ENCODE measurements at regions not wholly inside any gene's neighbourhood (a gene's known extent, or its start where the extent isn't known, plus 50 kb on each side); places are given as distances from the start of the nearest gene placed in this dataset.

- TF ChIP-seq EZH2phosphoT487 (IDR thresholded peaks at IDR 0.05; ENCODE audit: borderline replicate concordance, low read length), result no peak
- no peak for TF ChIP-seq CTCF (IDR thresholded peaks at IDR 0.05; ENCODE audit: low read depth, low read length, poor library complexity, severe bottlenecking)
- Histone ChIP-seq H3F3A (ENCODE audit: control insufficient read depth, insufficient read depth) (no peaks in the 10 kb centered on the region), H3K4me2 (ENCODE audit: low read length) (no peak overlapping the region), H3K9me3 (ENCODE audit: control insufficient read depth, insufficient read depth, low read length) (no peaks in the 10 kb centered on the region), H3K4me1 (ENCODE audit: control insufficient read depth, low read length) (no peaks in the 10 kb centered on the region), H4K20me1 (ENCODE audit: control insufficient read depth, insufficient read depth, low read depth, low read length) (no peaks in the 10 kb centered on the region), H3K9me2 (replicated peaks; ENCODE audit: control insufficient read depth, low read length) (no peaks in the 10 kb centered on the region), H3K4me3 (ENCODE audit: low read length) (no peak overlapping the region), H3K79me2 (ENCODE audit: control insufficient read depth, low read length) (no peaks in the 10 kb centered on the region), H3K27ac (ENCODE audit: low read depth, low read length) (no peak overlapping the region), H3K27me3 (ENCODE audit: control insufficient read depth, low read length) (no peaks in the 10 kb centered on the region), H3K36me3 (ENCODE audit: control insufficient read depth, low read length) (no peaks in the 10 kb centered on the region)
Observed at GRCh38 chr3:153840487-153840886, 280.7 kb upstream of the ARHGEF26 start.

- Histone ChIP-seq H3K4me3 (ENCODE audit: low read length) (no peak overlapping the region), H3K4me2 (ENCODE audit: low read length) (no peak overlapping the region), H3K27me3 (ENCODE audit: control insufficient read depth, low read length) (no peaks in the 10 kb centered on the region), H3K36me3 (ENCODE audit: control insufficient read depth, low read length) (no peaks in the 10 kb centered on the region), H3K27ac (ENCODE audit: low read depth, low read length) (no peak overlapping the region), H3K9me2 (replicated peaks; ENCODE audit: control insufficient read depth, low read length) (no peaks in the 10 kb centered on the region), H3K9me3 (ENCODE audit: control insufficient read depth, insufficient read depth, low read length) (no peaks in the 10 kb centered on the region), H4K20me1 (ENCODE audit: control insufficient read depth, insufficient read depth, low read depth, low read length) (no peaks in the 10 kb centered on the region), H3K4me1 (ENCODE audit: control insufficient read depth, low read length) (no peaks in the 10 kb centered on the region), H3F3A (ENCODE audit: control insufficient read depth, insufficient read depth) (no peaks in the 10 kb centered on the region), H3K79me2 (ENCODE audit: control insufficient read depth, low read length) (no peaks in the 10 kb centered on the region)
- TF ChIP-seq CTCF (IDR thresholded peaks at IDR 0.05; ENCODE audit: low read depth, low read length, poor library complexity, severe bottlenecking), result no peak
Observed at GRCh38 chr3:153843994-153844393, 277.2 kb upstream of the ARHGEF26 start.

- Histone ChIP-seq H3K4me1 (ENCODE audit: control insufficient read depth, low read length) (no peaks in the 10 kb centered on the region), H3K9me2 (replicated peaks; ENCODE audit: control insufficient read depth, low read length) (no peaks in the 10 kb centered on the region), H3K27ac (ENCODE audit: low read depth, low read length) (no peak overlapping the region), H3K4me2 (ENCODE audit: low read length) (no peak overlapping the region), H3K36me3 (ENCODE audit: control insufficient read depth, low read length) (no peaks in the 10 kb centered on the region), H3F3A (ENCODE audit: control insufficient read depth, insufficient read depth) (no peaks in the 10 kb centered on the region), H3K9me3 (ENCODE audit: control insufficient read depth, insufficient read depth, low read length) (no peaks in the 10 kb centered on the region), H3K79me2 (ENCODE audit: control insufficient read depth, low read length) (no peaks in the 10 kb centered on the region), H3K27me3 (ENCODE audit: control insufficient read depth, low read length) (no peaks in the 10 kb centered on the region), H4K20me1 (ENCODE audit: control insufficient read depth, insufficient read depth, low read depth, low read length) (no peaks in the 10 kb centered on the region), H3K4me3 (ENCODE audit: low read length) (no peak overlapping the region)
- TF ChIP-seq EZH2phosphoT487 (IDR thresholded peaks at IDR 0.05; ENCODE audit: borderline replicate concordance, low read length) (no peak), CTCF (IDR thresholded peaks at IDR 0.05; ENCODE audit: low read depth, low read length, poor library complexity, severe bottlenecking) (no peak)
Observed at GRCh38 chr3:153845311-153845710, 275.9 kb upstream of the ARHGEF26 start.

GRCh38 chr3:153848702-153849101 lies 272.5 kb upstream of the ARHGEF26 start:
- H4K20me1 ChIP-seq (ENCODE audit: control insufficient read depth, insufficient read depth, low read depth, low read length), result no peaks in the 10 kb centered on the region
- TF ChIP-seq EZH2phosphoT487 (IDR thresholded peaks at IDR 0.05; ENCODE audit: borderline replicate concordance, low read length), result no peak
- TF ChIP-seq CTCF (IDR thresholded peaks at IDR 0.05; ENCODE audit: low read depth, low read length, poor library complexity, severe bottlenecking), result no peak

More at GRCh38 chr3:153848702-153849101, 272.5 kb upstream of the ARHGEF26 start:
- H3K9me3 ChIP-seq (ENCODE audit: control insufficient read depth, insufficient read depth, low read length), result no peaks in the 10 kb centered on the region
- no peaks in the 10 kb centered on the region for H3K9me2 ChIP-seq (replicated peaks; ENCODE audit: control insufficient read depth, low read length)
- H3K4me3 ChIP-seq (ENCODE audit: low read length), result no peak overlapping the region
- H3K4me2 ChIP-seq (ENCODE audit: low read length), result no peak overlapping the region
- no peaks in the 10 kb centered on the region for H3F3A ChIP-seq (ENCODE audit: control insufficient read depth, insufficient read depth)
- H3K27me3 ChIP-seq (ENCODE audit: control insufficient read depth, low read length), result no peaks in the 10 kb centered on the region
- no peaks in the 10 kb centered on the region for H3K4me1 ChIP-seq (ENCODE audit: control insufficient read depth, low read length)
- H3K36me3 ChIP-seq (ENCODE audit: control insufficient read depth, low read length), result no peaks in the 10 kb centered on the region
- H3K79me2 ChIP-seq (ENCODE audit: control insufficient read depth, low read length), result no peaks in the 10 kb centered on the region
- H3K27ac ChIP-seq (ENCODE audit: low read depth, low read length), result no peak overlapping the region
